ENCODE measurements at regions not wholly inside any gene's neighbourhood (a gene's known extent, or its start where the extent isn't known, plus 50 kb on each side); places are given as distances from the start of the nearest gene placed in this dataset.

- intact Hi-C loops (cut with micrococcal nuclease): no loop called here
- Histone ChIP-seq H3K27ac (replicated peaks) (no peak overlapping the region), H3K9me3 (replicated peaks) (no peaks in the 10 kb centered on the region), H3K36me3 (no peaks in the 10 kb centered on the region), H3K4me3 (no peak overlapping the region), H3K4me1 (peaks cover 29% of the 10 kb centered on the region), H3K27me3 (ENCODE audit: low read depth) (no peaks in the 10 kb centered on the region)
- no peak for DNase-seq
- TF ChIP-seq, protein P1, sequence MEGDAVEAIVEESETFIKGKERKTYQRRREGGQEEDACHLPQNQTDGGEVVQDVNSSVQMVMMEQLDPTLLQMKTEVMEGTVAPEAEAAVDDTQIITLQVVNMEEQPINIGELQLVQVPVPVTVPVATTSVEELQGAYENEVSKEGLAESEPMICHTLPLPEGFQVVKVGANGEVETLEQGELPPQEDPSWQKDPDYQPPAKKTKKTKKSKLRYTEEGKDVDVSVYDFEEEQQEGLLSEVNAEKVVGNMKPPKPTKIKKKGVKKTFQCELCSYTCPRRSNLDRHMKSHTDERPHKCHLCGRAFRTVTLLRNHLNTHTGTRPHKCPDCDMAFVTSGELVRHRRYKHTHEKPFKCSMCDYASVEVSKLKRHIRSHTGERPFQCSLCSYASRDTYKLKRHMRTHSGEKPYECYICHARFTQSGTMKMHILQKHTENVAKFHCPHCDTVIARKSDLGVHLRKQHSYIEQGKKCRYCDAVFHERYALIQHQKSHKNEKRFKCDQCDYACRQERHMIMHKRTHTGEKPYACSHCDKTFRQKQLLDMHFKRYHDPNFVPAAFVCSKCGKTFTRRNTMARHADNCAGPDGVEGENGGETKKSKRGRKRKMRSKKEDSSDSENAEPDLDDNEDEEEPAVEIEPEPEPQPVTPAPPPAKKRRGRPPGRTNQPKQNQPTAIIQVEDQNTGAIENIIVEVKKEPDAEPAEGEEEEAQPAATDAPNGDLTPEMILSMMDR (IDR thresholded peaks at IDR 0.05; ENCODE audit: borderline replicate concordance): no peak
These were observed 89.6 kb upstream of the SMNDC1 start for GRCh38 chr10:110394296-110394695.

GRCh38 chr10:110394898-110395297 is 90.2 kb upstream of the SMNDC1 start:
- H3K9me3 ChIP-seq (replicated peaks): no peaks in the 10 kb centered on the region
- no peaks in the 10 kb centered on the region for H3K27me3 ChIP-seq (ENCODE audit: low read depth)
- H3K27ac ChIP-seq (replicated peaks): no peak overlapping the region
- H3K36me3 ChIP-seq: no peaks in the 10 kb centered on the region
- intact Hi-C loops (cut with micrococcal nuclease): no loop called here
- TF ChIP-seq, protein P1 (IDR thresholded peaks at IDR 0.05; ENCODE audit: borderline replicate concordance): no peak
- peaks cover 35% of the 10 kb centered on the region for H3K4me1 ChIP-seq
- no peak for DNase-seq
- no peak overlapping the region for H3K4me3 ChIP-seq

DNA sequence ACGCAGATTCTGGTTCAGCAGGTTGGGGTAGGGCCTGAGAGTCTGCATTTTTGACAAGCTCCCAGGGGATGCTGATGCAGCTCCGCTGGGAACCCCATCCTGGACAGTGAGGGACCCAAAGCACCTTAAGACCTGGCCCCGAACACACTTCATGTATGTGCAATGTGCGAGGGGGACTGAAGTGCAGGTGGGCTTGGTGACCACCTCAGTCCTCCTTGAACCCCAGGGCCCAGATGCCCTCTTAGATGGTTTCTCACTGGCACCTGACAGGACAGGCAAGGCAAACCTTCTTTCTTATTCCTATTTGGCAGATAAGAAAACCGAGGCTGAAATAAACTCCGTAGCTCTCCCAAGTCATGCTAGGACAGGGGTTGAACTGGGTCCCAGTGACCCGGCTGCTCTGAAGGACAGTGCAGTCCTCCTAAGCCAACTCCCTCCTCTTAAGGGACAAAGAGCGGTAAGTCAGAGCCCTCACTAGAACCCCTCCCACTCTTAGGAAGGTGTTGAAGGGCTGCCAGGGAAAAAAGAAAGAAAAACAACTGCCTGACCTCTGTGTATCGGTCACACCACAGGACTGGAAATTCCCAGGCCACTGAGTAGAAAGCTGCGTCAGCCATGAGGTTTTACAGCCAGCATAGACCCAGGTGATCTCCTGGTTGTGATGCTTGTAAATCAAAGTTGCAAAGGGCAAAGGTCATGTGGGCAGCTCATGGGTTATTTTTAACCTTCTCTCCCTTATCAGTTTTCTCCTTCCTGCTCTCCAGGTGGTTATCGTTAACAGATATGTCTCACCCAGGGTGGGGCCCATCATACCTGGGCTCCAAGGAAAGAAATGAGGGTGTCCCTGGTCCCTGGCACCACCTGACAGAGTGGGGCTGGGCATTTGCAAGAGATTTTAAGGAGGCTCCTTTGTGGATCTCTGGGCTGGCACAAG is 90.9 kb upstream of the SMNDC1 start:
- Histone ChIP-seq H3K27me3 (ENCODE audit: low read depth) (no peaks in the 10 kb centered on the region), H3K4me1 (peaks cover 35% of the 10 kb centered on the region), H3K36me3 (no peaks in the 10 kb centered on the region), H3K9me3 (replicated peaks) (no peaks in the 10 kb centered on the region), H3K4me3 (no peak overlapping the region), H3K27ac (replicated peaks) (no peak overlapping the region)
- intact Hi-C loops (cut with micrococcal nuclease): no loop called here
- DNase-seq: no peak
- TF ChIP-seq, protein P1 (IDR thresholded peaks at IDR 0.05; ENCODE audit: borderline replicate concordance): no peak

DNA sequence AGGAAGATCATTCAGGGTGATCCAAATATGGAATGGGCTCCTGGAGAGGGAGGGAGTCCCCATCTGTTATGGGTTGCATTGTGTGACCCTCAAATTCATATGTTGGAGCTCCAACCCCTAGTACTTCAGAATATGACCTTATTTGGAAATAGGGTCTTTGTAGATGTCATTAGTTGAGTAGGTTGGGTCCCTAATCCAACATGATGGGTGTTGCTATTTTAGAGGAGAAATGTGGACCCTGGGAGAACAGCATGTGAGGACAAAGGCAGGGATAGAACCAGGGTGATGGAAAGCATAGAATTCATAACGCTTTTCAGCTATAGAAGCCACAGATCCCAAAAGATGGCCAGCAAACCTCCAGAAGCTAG is 91.5 kb upstream of the SMNDC1 start:
- H3K4me3 ChIP-seq: no peak overlapping the region
- H3K27ac ChIP-seq (replicated peaks): no peak overlapping the region
- H3K4me1 ChIP-seq: peaks cover 35% of the 10 kb centered on the region
- no peaks in the 10 kb centered on the region for H3K9me3 ChIP-seq (replicated peaks)
- DNase-seq: no peak
- intact Hi-C loops (cut with micrococcal nuclease): no loop called here
- TF ChIP-seq, protein P1 (IDR thresholded peaks at IDR 0.05; ENCODE audit: borderline replicate concordance): no peak
- H3K36me3 ChIP-seq: no peaks in the 10 kb centered on the region
- no peaks in the 10 kb centered on the region for H3K27me3 ChIP-seq (ENCODE audit: low read depth)

- H3K4me3 ChIP-seq: no peak overlapping the region
- H3K36me3 ChIP-seq: no peaks in the 10 kb centered on the region
- no peak for DNase-seq
- intact Hi-C loops (cut with micrococcal nuclease): no loop called here
- no peaks in the 10 kb centered on the region for H3K9me3 ChIP-seq (replicated peaks)
- no peak overlapping the region for H3K27ac ChIP-seq (replicated peaks)
- no peaks in the 10 kb centered on the region for H3K27me3 ChIP-seq (ENCODE audit: low read depth)
- TF ChIP-seq, protein P1 (IDR thresholded peaks at IDR 0.05; ENCODE audit: borderline replicate concordance): no peak
- peaks cover 31% of the 10 kb centered on the region for H3K4me1 ChIP-seq
These were observed 93.1 kb upstream of the SMNDC1 start for GRCh38 chr10:110397856-110398255.

Data from left ventricle myocardium inferior (tissue), 1 donor.